GM12875 (cell line): ENCODE measurements at regions not wholly inside any gene's neighbourhood (a gene's known extent, or its start where the extent isn't known, plus 50 kb on each side); places are given as distances from the start of the nearest gene placed in this dataset.

ENCODE experiments used
- H3K4me3 ChIP-seq: one replicate; pipeline ENCODE4 v1.5.1; 2011; ENCODE audit warnings: low read depth, low read length, control low read depth
- TF ChIP-seq, protein P1 (sequence below): IDR thresholded peaks from 2 replicates; pipeline ENCODE4 v1.5.1; 2011; ENCODE audit warnings: low read depth, mild to moderate bottlenecking, control low read depth, inconsistent platforms, low read length, moderate library complexity, borderline replicate concordance; ENCODE audit not compliant: insufficient read depth

DNA sequence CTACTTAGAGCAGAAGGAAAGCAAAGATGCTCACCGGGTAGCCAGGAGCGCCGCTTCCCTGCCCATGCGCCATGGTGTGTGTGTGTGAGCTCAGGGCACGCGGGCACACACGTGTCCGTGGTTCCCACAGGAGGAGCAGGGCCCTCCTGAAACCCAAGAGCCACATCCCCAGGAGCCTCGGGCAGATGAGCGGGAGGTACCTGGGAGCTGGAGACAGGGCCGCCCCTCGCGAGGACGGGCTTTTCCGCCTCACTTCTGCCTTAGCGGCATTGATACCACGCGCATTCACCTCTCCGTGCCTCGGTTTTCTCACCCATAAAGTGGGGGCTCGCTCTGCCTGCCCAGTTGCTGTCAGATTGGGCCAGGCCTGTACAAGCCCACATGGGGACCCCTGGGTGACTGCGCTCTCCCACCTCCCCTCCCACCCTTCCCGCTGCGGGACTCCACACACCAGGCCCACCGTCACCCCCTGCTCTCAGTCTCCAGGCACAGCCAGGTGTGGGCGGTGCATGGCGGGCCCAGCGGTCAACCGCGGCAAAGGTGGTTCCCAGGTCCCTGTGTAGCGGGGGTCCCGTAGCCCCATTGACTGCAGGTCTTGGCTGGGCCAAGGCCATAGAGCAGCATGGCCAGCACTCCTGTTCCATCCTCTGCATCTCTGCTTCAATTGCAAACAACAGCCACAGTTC lies 66.3 kb downstream of the SIK1 start:
- TF ChIP-seq, protein P1, sequence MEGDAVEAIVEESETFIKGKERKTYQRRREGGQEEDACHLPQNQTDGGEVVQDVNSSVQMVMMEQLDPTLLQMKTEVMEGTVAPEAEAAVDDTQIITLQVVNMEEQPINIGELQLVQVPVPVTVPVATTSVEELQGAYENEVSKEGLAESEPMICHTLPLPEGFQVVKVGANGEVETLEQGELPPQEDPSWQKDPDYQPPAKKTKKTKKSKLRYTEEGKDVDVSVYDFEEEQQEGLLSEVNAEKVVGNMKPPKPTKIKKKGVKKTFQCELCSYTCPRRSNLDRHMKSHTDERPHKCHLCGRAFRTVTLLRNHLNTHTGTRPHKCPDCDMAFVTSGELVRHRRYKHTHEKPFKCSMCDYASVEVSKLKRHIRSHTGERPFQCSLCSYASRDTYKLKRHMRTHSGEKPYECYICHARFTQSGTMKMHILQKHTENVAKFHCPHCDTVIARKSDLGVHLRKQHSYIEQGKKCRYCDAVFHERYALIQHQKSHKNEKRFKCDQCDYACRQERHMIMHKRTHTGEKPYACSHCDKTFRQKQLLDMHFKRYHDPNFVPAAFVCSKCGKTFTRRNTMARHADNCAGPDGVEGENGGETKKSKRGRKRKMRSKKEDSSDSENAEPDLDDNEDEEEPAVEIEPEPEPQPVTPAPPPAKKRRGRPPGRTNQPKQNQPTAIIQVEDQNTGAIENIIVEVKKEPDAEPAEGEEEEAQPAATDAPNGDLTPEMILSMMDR, result no peak
- H3K4me3 ChIP-seq, result no peak overlapping the region

DNA sequence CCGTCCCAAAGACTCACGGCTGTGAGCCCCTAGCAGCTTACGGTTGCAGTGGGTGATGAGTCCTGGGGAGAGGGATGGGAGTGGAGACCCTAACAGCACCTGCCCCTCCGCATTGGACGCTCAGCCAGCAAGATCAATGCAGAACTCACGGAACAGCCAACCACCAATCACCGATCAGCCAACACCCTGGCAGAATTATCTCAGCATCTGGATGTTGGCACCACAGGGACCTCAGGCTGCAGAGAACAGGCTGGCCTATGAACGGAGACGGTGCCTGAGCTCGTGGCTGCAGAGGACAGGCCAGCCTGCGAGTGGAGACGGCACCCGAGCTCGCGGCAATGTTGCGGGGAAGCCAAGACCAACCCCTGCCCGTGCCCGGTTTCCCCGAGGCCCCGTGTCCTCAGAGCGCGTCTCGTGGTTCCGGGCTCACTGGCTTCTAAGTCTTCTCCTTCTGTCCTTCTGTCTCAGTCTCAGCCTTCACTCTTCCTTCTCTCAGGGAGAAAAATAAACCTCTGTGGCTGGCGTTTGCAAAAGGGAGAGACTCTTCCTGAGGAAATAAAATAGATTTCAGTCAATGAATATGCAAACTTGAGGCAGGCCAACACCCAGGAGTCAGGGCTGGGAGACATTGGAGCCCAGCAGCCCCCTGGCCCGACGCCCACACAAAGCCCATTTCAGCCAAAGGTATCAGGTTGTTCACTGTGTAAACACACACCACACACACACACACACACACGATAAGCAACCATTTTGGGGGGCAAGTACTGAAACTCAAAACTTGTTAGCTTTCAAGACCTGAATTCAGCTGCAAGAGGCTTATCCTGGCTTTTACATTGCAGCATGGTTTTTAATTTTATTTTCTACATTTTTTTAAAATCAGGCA lies 67.8 kb downstream of the SIK1 start:
- TF ChIP-seq, protein P1, result no peak
- H3K4me3 ChIP-seq, result no peak overlapping the region

DNA sequence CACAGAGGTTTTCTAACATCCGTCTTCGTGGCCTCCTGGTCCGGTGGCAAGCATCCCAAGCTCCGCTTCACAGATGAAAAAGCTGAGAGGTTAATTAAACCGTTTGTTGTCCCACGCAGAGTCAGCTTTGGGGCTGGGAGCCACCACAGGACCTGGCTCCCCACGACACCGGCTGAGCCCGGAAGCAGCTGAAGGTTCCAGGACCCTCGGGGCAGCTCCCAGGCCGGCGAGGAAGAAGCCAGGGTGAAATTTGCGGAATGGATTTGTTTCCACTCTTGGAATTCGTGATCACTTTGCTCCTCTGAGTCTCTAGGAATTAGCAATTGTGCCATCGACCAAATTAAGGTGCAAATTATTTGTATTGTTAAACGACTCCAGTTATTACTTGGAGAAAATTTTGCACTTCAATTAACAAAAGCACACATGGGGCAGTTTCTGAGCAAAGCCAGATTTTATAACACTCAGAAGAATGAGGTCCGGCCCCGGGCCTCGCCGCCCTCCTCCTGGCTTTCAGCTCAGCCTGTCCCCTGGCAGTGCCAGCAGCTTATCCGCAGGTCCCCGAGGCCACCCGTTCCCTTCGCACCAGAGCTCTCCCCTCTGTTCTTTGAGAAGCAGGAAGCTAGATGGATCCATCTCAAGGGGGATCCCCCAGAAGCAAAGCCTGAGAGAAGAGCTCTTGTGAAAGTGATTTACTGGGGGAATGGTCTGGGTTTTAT lies 69.1 kb downstream of the SIK1 start:
- TF ChIP-seq, protein P1, result no peak
- no peak overlapping the region for H3K4me3 ChIP-seq

DNA sequence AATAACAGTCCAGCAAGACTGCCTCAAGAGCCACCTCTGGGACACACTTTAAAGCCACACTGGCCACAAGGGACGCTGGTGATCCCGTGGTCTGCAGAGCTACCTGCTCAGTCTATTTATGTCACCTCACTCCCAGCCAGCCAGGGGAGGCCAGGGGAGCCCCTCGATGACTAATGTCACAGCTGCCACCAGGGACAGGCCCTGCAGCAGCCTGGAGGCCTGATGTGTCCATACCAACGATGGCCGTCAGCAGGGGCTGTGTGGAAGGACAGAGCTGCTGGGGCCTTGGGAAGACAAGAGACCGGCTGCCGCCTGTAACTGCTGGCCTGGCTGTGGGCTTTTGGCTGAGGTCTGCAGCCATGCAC lies 71.0 kb downstream of the SIK1 start:
- no peak overlapping the region for H3K4me3 ChIP-seq
- TF ChIP-seq, protein P1, result peak; percentile 46; the same call in 1 of the 2 replicates

DNA sequence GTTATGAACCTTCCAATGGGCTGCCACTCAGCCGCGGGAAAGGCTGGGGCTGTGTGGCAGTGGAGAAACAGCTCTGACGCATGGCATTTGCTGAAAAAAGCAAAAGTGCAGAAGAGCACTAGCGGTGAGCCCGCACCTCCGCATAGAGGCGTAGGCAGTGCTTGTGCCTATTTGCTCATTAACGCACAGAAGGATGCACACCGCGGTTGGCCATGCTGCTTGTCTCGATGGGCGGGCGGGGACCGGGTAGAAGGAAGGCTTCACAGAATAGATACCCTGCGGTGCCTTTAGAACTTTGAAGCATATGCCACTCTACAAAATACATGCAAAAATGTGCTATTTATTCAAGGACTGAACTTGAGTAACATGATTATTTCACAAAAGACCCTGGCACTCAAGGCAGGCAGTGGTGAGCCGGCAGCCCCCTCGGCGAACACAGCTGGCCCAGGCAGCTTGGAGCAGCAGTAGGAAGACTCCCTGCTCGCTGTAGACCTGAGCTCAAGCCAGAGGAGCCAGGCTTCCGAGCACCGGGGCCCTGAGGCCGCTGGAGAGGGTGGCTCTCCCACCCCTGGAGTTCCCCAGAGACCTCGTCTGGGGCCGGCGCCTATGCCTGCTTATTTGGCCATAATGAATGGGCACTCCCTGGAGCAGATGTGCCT lies 71.5 kb downstream of the SIK1 start:
- TF ChIP-seq, protein P1, result no peak
- H3K4me3 ChIP-seq, result no peak overlapping the region

DNA sequence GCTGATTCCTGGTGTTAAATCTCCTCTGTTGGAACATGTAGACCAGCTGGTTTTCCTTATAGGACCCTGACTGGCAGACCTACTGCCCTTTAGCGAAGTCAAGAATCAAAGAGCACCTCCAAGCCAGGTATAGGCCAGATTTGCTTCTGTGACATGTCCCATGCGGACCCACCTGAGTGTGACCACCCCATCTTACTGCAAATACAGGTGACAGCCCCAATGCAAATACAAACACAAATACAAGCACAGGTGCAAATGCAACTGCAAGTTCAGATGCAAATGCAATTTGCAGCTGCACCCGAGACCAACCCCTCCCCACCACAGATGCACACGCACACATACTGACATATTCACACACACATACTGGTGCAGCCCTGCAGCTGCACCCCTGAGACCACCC lies 72.3 kb downstream of the SIK1 start:
- TF ChIP-seq, protein P1, result no peak
- no peak overlapping the region for H3K4me3 ChIP-seq
